Right lung (tissue), 2 donors: ENCODE measurements at regions not wholly inside any gene's neighbourhood (a gene's known extent, or its start where the extent isn't known, plus 50 kb on each side); places are given as distances from the start of the nearest gene placed in this dataset.

ENCODE experiments used
- DNase-seq, 2 donors: peaks; one replicate each; pipeline ENCODE4 v3.0.0-alpha.2; 2013

GRCh38 chr5:68708156-68708841, 385.5 kb upstream of the SLC30A5 start:
- DNase-seq, result no peak

DNA sequence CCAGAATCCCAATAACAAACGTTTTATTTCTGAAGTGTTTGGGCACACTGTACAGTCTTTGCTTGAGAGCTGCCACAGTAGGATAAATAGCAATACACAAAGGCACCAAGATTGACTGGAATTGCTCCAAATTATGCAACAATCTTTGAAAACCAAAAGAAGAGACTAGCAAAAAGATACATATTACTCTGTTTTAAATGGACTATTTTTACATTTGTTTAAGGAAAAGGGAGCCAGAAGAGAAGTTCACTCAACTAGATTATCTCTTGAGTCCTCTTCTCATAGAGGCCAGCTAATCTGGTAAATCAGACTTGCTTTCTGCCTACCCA, 385.0 kb upstream of the SLC30A5 start:
- DNase-seq, result peak in 1 of 2 donors; percentile 39

GRCh38 chr5:68709239-68709638, 384.6 kb upstream of the SLC30A5 start:
- no peak for DNase-seq

DNA sequence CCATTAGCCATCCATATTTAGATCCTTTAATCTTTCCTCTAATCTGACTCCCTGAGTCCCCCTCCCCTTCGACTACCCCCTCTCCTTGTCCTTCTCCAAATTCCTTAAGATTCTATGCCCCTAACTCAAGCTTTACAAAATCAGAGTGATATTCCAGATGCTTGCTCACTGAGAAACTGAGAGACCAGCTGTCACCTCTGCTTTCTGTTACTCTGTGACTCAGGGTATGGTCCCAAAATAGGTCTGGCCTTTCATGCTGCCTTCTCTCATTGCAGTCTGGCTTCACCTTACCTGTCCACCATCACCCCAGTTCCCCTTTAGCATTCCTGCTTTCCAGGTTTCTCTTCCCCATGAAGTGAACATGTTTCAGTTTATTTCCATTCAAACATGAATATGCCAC, 383.3 kb upstream of the SLC30A5 start:
- no peak for DNase-seq

GRCh38 chr5:68711293-68712200, 382.3 kb upstream of the SLC30A5 start:
- no peak for DNase-seq

- no peak for DNase-seq
These were observed 379.0 kb upstream of the SLC30A5 start for GRCh38 chr5:68714810-68715209.

- peak; percentile 58 to 71 for DNase-seq
These were observed 372.8 kb upstream of the SLC30A5 start for GRCh38 chr5:68720884-68721610.

DNA sequence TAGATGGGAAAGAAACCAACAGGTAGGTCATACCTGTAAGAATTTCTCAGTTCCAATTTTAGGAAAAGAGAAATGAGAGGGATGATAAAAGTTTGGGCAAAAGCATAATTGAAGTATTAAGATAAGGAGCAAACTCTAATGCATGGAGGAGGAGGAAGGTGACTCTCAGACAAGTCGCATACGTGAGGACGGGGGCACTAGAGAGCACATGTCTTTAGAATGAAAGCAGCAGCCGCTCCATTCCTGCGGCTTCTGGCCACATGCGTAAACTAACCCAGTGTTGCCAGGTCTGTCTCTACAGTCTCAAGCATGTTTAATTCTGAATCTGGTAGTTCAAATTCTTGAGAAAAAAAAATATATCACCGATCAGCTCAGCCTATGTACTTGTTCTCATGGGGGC, 371.5 kb upstream of the SLC30A5 start:
- DNase-seq, result no peak

DNA sequence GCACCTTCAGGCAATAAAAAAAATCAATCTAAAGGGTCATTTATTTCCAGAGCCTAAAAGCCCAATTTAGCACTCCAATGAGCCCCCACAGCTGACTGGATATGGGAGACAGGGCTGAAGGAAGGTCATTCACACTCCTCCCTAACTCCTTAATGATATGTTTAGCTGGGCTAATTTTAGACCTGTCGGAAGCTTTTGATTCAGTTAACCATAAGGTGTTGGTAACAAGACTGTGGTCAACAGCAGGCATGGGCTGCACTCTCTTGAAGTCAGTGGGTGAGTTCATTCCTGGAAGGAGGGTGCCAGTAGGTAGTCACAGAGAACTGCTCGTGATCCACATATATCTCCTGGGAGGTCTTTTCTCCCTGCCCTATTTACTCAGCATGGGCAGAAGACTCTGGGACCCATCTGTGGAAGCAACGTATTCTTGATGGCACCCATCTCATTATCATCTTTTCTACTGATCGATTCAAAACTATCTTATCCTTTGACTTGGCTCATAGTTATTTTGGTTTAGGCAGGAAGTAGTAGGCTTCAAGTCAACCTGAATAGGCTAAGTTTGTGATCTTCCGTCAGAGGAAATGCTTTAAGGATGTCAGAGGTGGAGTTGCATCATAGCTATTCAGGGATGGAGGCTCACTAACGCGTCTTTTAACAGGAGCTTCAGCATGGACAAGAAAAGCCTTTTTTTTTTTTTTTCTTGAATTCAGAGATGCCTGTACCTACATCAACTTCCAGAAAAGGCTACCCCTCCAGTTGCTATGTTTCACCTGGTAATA, 367.7 kb upstream of the SLC30A5 start:
- no peak for DNase-seq

DNA sequence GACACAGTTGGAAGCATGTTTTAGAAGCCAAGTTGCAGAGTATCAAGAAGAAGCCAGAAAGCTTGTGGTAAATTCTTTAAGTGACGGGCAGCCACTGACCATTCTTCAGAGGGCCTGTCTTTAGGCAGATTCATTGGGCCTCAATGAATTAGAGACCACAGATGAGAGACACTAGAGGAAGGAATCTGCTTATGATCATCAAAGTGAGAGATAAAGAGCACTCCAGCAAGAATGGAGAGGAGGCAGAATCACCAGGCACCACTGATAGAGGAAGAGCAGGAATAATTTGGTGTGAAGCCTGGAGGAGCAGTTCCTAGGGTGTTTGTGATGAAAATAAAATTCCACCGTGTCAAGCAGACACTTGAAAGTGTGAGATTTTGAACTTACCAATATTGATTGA, 365.9 kb upstream of the SLC30A5 start:
- DNase-seq, result no peak

DNA sequence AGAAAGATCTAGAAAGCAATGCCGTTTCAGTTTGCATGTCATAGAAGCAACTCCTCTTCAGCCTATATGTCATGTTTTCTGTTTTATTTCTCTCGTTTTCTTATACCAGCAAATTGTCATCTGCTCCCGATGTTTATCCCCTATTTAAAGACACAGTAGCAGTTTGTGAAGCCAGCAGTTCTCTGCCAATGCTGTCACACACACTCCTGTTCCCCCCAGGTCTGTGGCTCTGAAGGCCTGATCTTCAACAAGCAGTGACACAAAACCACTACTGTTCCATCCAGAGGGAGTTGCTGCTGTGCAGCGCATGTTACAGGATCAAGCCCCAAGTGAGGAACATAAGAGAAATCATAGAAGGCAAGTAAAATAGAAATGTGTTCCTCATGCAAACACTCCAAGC, 364.1 kb upstream of the SLC30A5 start:
- no peak for DNase-seq

DNA sequence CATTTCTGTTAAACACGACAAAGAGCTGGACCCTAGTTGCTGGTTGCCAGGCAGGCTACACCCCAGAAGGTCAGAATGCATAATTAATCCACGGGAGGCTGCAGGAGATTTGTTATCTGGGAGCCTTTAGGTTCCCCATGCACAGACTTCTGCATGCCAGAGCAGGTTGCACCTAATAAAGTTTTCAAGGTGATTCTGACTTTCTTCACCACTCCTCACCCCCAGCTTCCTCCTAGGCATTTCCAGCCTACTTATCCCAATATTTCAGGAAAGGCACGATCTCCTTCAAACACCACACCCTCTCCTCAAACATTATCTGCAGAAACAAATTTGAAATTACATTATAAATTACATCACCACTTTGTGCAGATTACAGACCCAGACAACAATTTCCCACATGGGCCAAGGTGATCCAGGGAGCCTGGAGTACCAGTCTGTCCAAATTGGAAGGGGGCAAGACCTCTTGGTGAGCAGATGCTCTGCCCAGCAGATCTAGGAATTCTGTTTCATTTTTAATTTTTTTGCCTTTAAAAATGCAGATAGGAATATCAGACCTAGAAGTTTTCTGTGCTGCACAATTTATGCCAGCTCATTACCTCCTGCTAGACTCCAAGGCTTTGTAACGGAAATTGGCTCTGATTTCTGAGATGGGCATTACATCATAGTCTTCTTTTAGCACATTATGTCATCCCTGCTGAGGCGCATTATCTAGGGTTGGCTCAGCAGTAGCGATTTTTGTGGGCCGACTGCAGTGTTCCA, 363.4 kb upstream of the SLC30A5 start:
- peak; percentile 64 to 81 for DNase-seq

DNA sequence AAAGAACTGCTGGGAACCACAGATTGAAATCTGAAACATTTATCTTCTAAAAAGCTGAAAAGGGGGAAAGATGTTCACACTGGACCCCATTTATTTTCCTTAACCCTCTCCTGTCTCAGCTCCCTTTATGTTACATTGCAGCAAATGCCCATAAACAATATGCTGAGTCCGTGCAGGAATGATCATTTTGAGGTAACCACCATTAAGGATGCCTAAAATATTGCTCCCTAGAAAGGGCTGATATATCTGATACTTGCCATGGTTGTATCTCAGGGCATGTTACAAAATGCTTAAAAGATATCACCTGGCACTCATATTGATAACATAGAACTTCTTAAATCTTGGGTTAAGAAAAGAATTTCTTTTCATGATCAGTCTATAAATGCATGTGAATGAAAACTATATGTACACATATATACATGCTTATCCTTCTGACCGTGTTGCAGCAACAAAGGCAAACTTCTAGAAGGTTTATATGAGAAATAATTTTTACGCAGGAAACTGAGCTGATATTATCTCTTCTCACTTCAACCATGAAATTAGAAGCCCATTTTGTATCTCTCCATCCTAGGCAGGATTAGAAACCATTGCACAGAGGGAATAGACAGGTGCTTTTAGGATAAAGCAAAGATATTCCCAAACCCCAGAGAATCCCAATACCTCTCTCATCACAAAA, 362.7 kb upstream of the SLC30A5 start:
- DNase-seq, result no peak

GRCh38 chr5:68732251-68732650, 361.6 kb upstream of the SLC30A5 start:
- DNase-seq, result no peak

GRCh38 chr5:68734781-68735180, 359.0 kb upstream of the SLC30A5 start:
- DNase-seq, result no peak

- DNase-seq, result no peak
These were observed 355.6 kb upstream of the SLC30A5 start for GRCh38 chr5:68738236-68738635.

DNA sequence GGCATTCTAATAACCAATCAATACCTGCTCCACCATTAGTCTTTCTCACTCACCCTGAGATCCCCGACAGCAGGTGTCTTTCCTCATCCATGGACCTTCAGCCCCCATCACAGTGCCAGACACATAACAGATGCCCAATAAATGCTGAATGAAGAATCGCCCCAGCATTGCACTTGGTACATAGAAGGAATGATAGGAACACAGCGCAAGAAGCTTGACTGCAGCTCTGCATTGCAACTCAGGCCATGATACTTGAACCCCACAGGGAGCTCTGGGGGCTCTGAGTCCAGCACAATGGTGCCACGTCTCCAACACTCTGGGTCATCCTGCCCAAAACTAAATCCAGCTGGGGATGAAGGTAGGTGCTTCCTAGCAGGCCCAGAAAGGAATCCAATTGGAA, 355.0 kb upstream of the SLC30A5 start:
- no peak for DNase-seq

GRCh38 chr5:68739752-68740151, 354.1 kb upstream of the SLC30A5 start:
- DNase-seq, result no peak

- no peak for DNase-seq
These were observed 353.4 kb upstream of the SLC30A5 start for GRCh38 chr5:68740226-68740910.

- DNase-seq, result no peak
These were observed 349.6 kb upstream of the SLC30A5 start for GRCh38 chr5:68744206-68744605.
